ENCODE measurements at regions not wholly inside any gene's neighbourhood (a gene's known extent, or its start where the extent isn't known, plus 50 kb on each side); places are given as distances from the start of the nearest gene placed in this dataset.

- no peaks in the 10 kb centered on the region for H3K27me3 ChIP-seq (replicated peaks in 1 of 2; ENCODE audit: control insufficient read depth in 2 of 2, insufficient read depth in 2 of 2, low read length in 1 of 2)
- H3K4me3 ChIP-seq, result no peak overlapping the region
- H3K4me2 ChIP-seq (ENCODE audit: control insufficient read depth, insufficient read depth), result no peak overlapping the region
- TF ChIP-seq HCFC1 (IDR thresholded peaks at IDR 0.05; ENCODE audit: low read length) (no peak), STAT1 (conservative IDR thresholded peaks at IDR 0.05) (no peak), ESRRA (IDR thresholded peaks at IDR 0.05; ENCODE audit: low read length) (no peak), BACH1 (IDR thresholded peaks at IDR 0.05; ENCODE audit: borderline replicate concordance) (no peak), TCF12 (IDR thresholded peaks at IDR 0.05; ENCODE audit: low read depth, low read length) (no peak), ZBTB33 (IDR thresholded peaks at IDR 0.05) (no peak), HSF1 (IDR thresholded peaks at IDR 0.05; ENCODE audit: low read depth, low read length) (no peak), MEF2A (IDR thresholded peaks at IDR 0.05; ENCODE audit: insufficient read depth, low read depth, low read length) (no peak), ZZZ3 (IDR thresholded peaks at IDR 0.05; ENCODE audit: control insufficient read depth, insufficient read length, low read depth) (no peak), CHD4 (IDR thresholded peaks at IDR 0.05) (no peak), LARP7 (IDR thresholded peaks at IDR 0.05) (no peak), EZH2 (IDR thresholded peaks at IDR 0.05; ENCODE audit: borderline replicate concordance, control insufficient read depth, low read depth, low read length) (no peak), ZNF274 (IDR thresholded peaks at IDR 0.05; ENCODE audit: insufficient read depth, insufficient read length) (no peak), BHLHE40 (IDR thresholded peaks at IDR 0.05; ENCODE audit: borderline replicate concordance in 1 of 2, low read depth in 2 of 2, low read length in 1 of 2) (no peak), NKRF (conservative IDR thresholded peaks at IDR 0.05) (no peak), TBL1XR1 (IDR thresholded peaks at IDR 0.05; ENCODE audit: low read depth, low read length) (no peak), CEBPB (IDR thresholded peaks at IDR 0.05; ENCODE audit: borderline replicate concordance in 1 of 2, low read depth in 2 of 2, low read length in 2 of 2) (no peak), SIN3A (IDR thresholded peaks at IDR 0.05; ENCODE audit: low read depth, low read length) (no peak), RUNX3 (IDR thresholded peaks at IDR 0.05; ENCODE audit: low read length) (no peak), NBN (IDR thresholded peaks at IDR 0.05) (no peak)
- ChIA-PET SMC1A (ENCODE audit: uncharacterized antibody, unreplicated experiment) (interaction anchor here (0.9 kb wide), 1 partner anchor 24 kb away, joined by 3 read pairs; no protein-coding TSS in a partner anchor), CTCF (no interaction called here), RAD21 (ENCODE audit: unreplicated experiment) (no interaction called here), POLR2A (no interaction called here)
- no peaks in the 10 kb centered on the region for H3K36me3 ChIP-seq (ENCODE audit: control insufficient read depth in 2 of 2, insufficient read depth in 2 of 2, low read length in 1 of 2)
- DNase-seq (ENCODE audit: low read depth, low spot score), result no peak
- 12% methylated on average over 5 of the region's 5 CpGs for WGBS (ENCODE audit: insufficient coverage, insufficient replicate concordance, low lambda C conversion rate, missing lambda C conversion rate)
- H3K27ac ChIP-seq (ENCODE audit: control insufficient read depth, insufficient read depth), result no peak overlapping the region
- no peak overlapping the region for H2AFZ ChIP-seq (ENCODE audit: control insufficient read depth, low read depth, low read length)
- no peak overlapping the region for H3K9ac ChIP-seq (ENCODE audit: control insufficient read depth, insufficient read depth, low read length)
- H3K9me3 ChIP-seq (replicated peaks; ENCODE audit: control insufficient read depth, insufficient read depth, low read length), result no peaks in the 10 kb centered on the region
- no peaks in the 10 kb centered on the region for H3K4me1 ChIP-seq (ENCODE audit: control insufficient read depth, insufficient read depth, low read length)
- in situ Hi-C loops (cut with MboI), result no loop called here
- no peaks in the 10 kb centered on the region for H4K20me1 ChIP-seq (ENCODE audit: control insufficient read depth, insufficient read depth)
- BruUV-seq (replicated peaks), result no TSS peak
- no peak for ATAC-seq
- no peaks in the 10 kb centered on the region for H3K79me2 ChIP-seq (ENCODE audit: control insufficient read depth, insufficient read depth, low read length)
- intact Hi-C loops (cut with micrococcal nuclease; ENCODE audit: unreplicated experiment), result no loop called here
- FAIRE-seq, result no peak
Observed at GRCh38 chr16:64398793-64399192, 723.1 kb downstream of the CDH11 start.
